ENCODE measurements at regions not wholly inside any gene's neighbourhood (a gene's known extent, or its start where the extent isn't known, plus 50 kb on each side); places are given as distances from the start of the nearest gene placed in this dataset.

DNA sequence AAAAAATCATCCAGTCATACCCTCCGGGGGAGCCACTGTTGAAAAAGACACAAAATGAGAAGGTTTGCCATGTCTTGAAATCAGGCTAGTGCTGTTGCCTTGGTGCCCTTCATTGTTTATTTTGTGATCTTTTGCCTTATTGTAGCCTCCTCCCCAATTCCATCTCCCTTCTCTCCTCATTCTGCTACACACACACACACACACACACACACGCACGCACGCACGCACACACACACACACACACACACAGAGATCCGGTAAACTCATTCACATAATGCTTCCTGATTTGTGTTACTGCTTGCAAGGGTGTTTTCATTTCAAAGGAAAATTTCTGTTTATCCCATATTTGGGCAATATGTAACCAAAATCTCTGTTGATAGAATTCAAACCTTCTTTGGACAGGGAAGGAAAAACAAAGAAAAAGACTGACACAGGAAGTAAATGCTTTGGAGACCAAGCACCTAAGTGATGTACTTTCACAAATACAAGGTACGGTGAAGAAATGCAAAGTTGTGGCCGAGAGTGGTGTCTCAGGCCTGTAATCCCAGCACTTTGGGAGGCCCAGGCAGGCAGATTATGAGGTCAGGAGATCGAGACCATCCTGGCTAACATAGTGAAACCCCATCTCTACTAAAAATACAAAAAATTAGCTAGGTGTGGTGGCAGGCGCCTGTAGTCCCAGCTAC lies 141.1 kb upstream of the CDK13 start:
- TF ChIP-seq, protein P1, sequence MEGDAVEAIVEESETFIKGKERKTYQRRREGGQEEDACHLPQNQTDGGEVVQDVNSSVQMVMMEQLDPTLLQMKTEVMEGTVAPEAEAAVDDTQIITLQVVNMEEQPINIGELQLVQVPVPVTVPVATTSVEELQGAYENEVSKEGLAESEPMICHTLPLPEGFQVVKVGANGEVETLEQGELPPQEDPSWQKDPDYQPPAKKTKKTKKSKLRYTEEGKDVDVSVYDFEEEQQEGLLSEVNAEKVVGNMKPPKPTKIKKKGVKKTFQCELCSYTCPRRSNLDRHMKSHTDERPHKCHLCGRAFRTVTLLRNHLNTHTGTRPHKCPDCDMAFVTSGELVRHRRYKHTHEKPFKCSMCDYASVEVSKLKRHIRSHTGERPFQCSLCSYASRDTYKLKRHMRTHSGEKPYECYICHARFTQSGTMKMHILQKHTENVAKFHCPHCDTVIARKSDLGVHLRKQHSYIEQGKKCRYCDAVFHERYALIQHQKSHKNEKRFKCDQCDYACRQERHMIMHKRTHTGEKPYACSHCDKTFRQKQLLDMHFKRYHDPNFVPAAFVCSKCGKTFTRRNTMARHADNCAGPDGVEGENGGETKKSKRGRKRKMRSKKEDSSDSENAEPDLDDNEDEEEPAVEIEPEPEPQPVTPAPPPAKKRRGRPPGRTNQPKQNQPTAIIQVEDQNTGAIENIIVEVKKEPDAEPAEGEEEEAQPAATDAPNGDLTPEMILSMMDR (IDR thresholded peaks at IDR 0.05; ENCODE audit: low read depth, low read length): no peak
- H3K4me3 ChIP-seq (replicated peaks in 1 of 2; ENCODE audit: low read depth in 2 of 2, low read length in 2 of 2): no peak overlapping the region
- DNase-seq (ENCODE audit: low read depth in 2 of 2): no peak

DNA sequence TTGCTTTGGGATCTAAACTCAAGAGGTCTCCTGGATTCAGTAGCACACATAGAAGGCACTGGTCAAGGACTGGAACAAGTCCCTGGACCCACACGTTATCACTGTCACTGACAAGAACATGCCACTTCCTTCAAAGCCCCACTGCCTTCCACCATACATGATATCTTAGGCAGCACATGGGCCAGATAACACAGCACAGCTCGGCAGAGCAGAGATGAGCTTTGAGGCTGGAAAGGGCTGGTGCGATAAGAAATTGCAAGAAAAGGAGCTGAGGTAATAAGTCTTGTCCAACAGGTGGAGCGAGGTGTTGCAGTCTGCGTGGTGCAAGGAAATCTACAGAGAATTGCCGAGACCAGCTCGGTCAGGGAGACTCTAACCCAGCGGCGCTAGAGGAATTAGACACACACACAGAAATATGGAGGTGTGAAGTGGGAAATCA lies 139.8 kb upstream of the CDK13 start:
- DNase-seq (ENCODE audit: low read depth in 2 of 2): no peak
- no peak overlapping the region for H3K4me3 ChIP-seq (replicated peaks in 1 of 2; ENCODE audit: low read depth in 2 of 2, low read length in 2 of 2)
- TF ChIP-seq, protein P1 (IDR thresholded peaks at IDR 0.05; ENCODE audit: low read depth, low read length): no peak

DNA sequence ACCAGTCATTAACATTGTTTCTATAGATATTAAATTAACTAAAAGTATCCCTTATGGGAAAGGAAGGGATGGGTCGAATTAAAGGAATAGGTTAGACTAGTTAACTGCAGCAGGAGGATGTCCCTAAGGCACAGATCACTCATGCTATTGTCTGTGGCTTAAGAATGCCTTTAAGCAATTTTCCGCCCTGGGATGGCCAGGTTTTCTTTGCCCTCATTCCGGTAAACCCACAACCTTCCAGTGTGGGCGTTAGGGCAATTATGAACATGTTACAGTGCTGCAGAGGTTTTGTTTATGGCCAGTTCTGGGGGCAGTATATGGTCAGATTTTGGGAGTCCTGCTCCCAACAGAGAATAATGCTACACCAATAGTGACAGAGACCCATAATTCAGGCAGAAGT lies 139.3 kb upstream of the CDK13 start:
- no peak overlapping the region for H3K4me3 ChIP-seq (replicated peaks in 1 of 2; ENCODE audit: low read depth in 2 of 2, low read length in 2 of 2)
- TF ChIP-seq, protein P1 (IDR thresholded peaks at IDR 0.05; ENCODE audit: low read depth, low read length): no peak
- no peak for DNase-seq (ENCODE audit: low read depth in 2 of 2)

DNA sequence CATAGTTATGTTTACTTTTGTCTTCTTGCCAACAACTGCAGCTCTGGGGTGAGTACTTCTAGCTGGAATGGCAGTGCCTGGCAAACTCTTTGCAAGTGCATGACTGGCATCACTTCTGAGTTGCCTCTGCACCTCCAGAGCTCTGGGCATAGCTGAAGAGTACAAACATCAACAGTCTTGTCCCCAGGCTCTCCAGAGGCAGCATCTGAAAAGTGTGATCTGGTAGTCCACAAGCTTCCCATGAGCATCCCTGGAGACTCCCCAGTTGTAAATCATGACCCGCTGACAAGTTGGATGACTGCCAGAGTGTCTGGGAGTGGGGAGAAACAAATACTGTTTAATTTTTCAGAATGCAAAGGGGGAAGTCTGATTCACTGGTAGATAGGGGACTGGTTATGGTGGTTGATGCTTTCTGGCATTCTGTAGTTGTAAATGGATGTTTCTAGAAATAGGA lies 138.9 kb upstream of the CDK13 start:
- peak; percentile 22 to 44 for DNase-seq (ENCODE audit: low read depth in 2 of 2)
- TF ChIP-seq, protein P1 (IDR thresholded peaks at IDR 0.05; ENCODE audit: low read depth, low read length): no peak
- no peak overlapping the region for H3K4me3 ChIP-seq (replicated peaks in 1 of 2; ENCODE audit: low read depth in 2 of 2, low read length in 2 of 2)

DNA sequence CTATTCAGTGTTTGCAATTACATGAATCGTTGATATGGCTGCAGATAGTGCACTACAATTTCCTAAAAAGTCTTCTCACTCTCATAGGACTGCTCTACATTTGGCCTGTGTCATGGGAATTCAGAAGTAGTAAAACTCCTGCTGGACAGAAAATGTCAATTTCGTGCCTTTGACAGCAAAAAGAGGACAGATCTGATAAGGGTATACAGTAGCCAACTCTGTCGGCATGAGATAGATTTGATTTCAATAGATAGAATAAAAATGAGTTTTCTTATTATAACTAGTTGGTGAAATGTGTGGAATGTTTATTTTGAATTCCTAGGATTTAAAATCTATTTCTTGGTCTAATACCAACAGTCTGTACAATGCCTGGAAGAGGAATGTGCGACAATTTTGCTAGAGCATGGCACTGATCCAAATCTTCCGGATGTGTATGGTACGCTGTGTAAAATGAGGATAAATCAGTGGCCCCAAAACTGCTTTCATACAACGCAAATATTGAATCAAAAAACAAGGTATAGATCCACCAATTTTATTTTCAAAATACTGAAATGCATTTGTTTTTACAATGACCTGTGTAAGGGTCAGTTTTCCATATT lies 133.5 kb upstream of the CDK13 start:
- no peak for DNase-seq (ENCODE audit: low read depth in 2 of 2)
- TF ChIP-seq, protein P1 (IDR thresholded peaks at IDR 0.05; ENCODE audit: low read depth, low read length): no peak
- H3K4me3 ChIP-seq (replicated peaks in 1 of 2; ENCODE audit: low read depth in 2 of 2, low read length in 2 of 2): no peak overlapping the region

DNA sequence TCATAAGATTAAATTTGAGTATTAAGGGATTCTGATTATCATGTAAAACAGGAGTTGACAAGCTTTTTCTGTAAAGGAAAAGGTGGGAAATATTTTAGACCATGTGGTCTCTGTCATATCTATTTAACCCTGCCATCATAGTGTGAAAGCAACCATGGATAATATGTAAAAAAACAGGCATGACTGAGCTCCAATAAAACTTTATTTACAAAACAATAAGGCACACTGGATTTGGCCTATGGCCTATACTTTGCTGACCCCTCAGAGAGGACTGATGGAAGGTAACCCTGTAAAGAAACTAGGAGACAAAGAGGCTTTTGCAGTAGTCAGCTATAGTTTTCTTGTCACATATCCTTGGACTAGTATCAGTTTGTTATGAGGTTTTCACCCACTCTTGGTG lies 130.5 kb upstream of the CDK13 start:
- TF ChIP-seq, protein P1 (IDR thresholded peaks at IDR 0.05; ENCODE audit: low read depth, low read length): no peak

More for the DNA sequence above, 130.5 kb upstream of the CDK13 start:
- no peak for DNase-seq (ENCODE audit: low read depth in 2 of 2)
- H3K4me3 ChIP-seq (replicated peaks in 1 of 2; ENCODE audit: low read depth in 2 of 2, low read length in 2 of 2): no peak overlapping the region

All from cardiac fibroblast (primary cell).